NT2/D1 (cell line): ENCODE measurements at regions not wholly inside any gene's neighbourhood (a gene's known extent, or its start where the extent isn't known, plus 50 kb on each side); places are given as distances from the start of the nearest gene placed in this dataset.

Experiments
- DNase-seq: peaks from one replicate; pipeline ENCODE4 v3.0.0-alpha.2; 2011; ENCODE audit warnings: low read depth, low spot score
- H3K27me3 ChIP-seq: 2 replicates; pipeline ENCODE4 v1.6.0; 2011; ENCODE audit warnings: mild to moderate bottlenecking; ENCODE audit not compliant: insufficient read length, insufficient read depth
- H3K36me3 ChIP-seq: 2 replicates; pipeline ENCODE4 v1.6.1; 2011; ENCODE audit warnings: mild to moderate bottlenecking, low read length, mixed read lengths; ENCODE audit not compliant: insufficient read depth, insufficient read length
- H3K4me1 ChIP-seq: 2 replicates; pipeline ENCODE4 v1.5.1; 2011; ENCODE audit not compliant: insufficient read depth, insufficient read length
- H3K4me3 ChIP-seq: 2 replicates; pipeline ENCODE4 v1.5.1; 2011; ENCODE audit warnings: low read depth; ENCODE audit not compliant: insufficient read length
- H3K9ac ChIP-seq: 2 replicates; pipeline ENCODE4 v1.6.0; 2011; ENCODE audit warnings: low read depth; ENCODE audit not compliant: insufficient read length
- H3K9me3 ChIP-seq: 2 replicates; pipeline ENCODE4 v1.5.1; 2011; ENCODE audit warnings: mild to moderate bottlenecking, low read length; ENCODE audit not compliant: insufficient read depth
- SUZ12 ChIP-seq: IDR thresholded peaks from 2 replicates; pipeline ENCODE4 v1.6.1; 2011; ENCODE audit not compliant: insufficient read length, insufficient read depth; ENCODE audit errors: extremely low read depth
- YY1 ChIP-seq: IDR thresholded peaks from 2 replicates; pipeline ENCODE4 v1.6.1; 2011; ENCODE audit not compliant: insufficient read length, insufficient read depth
- ZNF274 ChIP-seq: IDR thresholded peaks from 2 replicates; pipeline ENCODE4 v1.6.1; 2011; ENCODE audit warnings: mild to moderate bottlenecking, low read depth, low read length

GRCh38 chr1:99532276-99532580 is 113.7 kb upstream of the PALMD start:
- H3K4me3 ChIP-seq = no peak overlapping the region
- TF ChIP-seq SUZ12 (no peak), ZNF274 (no peak), YY1 (no peak)
- H3K9ac ChIP-seq = no peak overlapping the region
- DNase-seq = no peak
- no peaks in the 10 kb centered on the region for H3K27me3 ChIP-seq
- no peaks in the 10 kb centered on the region for H3K9me3 ChIP-seq
- H3K4me1 ChIP-seq = no peaks in the 10 kb centered on the region
- no peaks in the 10 kb centered on the region for H3K36me3 ChIP-seq

- H3K4me1 ChIP-seq = no peaks in the 10 kb centered on the region
- DNase-seq = no peak
- no peaks in the 10 kb centered on the region for H3K27me3 ChIP-seq
- H3K9me3 ChIP-seq = no peaks in the 10 kb centered on the region
- H3K9ac ChIP-seq = no peak overlapping the region
- no peaks in the 10 kb centered on the region for H3K36me3 ChIP-seq
- TF ChIP-seq SUZ12 = no peak
- no peak for TF ChIP-seq ZNF274
- TF ChIP-seq YY1 = no peak
- no peak overlapping the region for H3K4me3 ChIP-seq
Measured at GRCh38 chr1:99533909-99534637, 111.8 kb upstream of the PALMD start.

GRCh38 chr1:99534638-99534930 is 111.3 kb upstream of the PALMD start:
- no peak for DNase-seq
- H3K27me3 ChIP-seq = no peaks in the 10 kb centered on the region
- H3K4me1 ChIP-seq = no peaks in the 10 kb centered on the region
- no peak overlapping the region for H3K9ac ChIP-seq
- no peaks in the 10 kb centered on the region for H3K9me3 ChIP-seq
- H3K36me3 ChIP-seq = no peaks in the 10 kb centered on the region
- no peak overlapping the region for H3K4me3 ChIP-seq
- TF ChIP-seq YY1 = no peak

GRCh38 chr1:99535470-99536164 is 110.3 kb upstream of the PALMD start:
- DNase-seq = no peak
- Histone ChIP-seq H3K27me3 (no peaks in the 10 kb centered on the region), H3K36me3 (no peaks in the 10 kb centered on the region)

GRCh38 chr1:99537886-99538617 is 107.9 kb upstream of the PALMD start:
- TF ChIP-seq SUZ12 = no peak
- TF ChIP-seq YY1 = no peak
- TF ChIP-seq ZNF274 = no peak
- H3K27me3 ChIP-seq = no peaks in the 10 kb centered on the region
- no peaks in the 10 kb centered on the region for H3K4me1 ChIP-seq
- no peaks in the 10 kb centered on the region for H3K36me3 ChIP-seq
- no peak for DNase-seq
- no peaks in the 10 kb centered on the region for H3K9me3 ChIP-seq
- H3K9ac ChIP-seq = no peak overlapping the region
- H3K4me3 ChIP-seq = no peak overlapping the region

More at GRCh38 chr1:99535470-99536164, 110.3 kb upstream of the PALMD start:
- Histone ChIP-seq H3K4me3 (no peak overlapping the region), H3K4me1 (no peaks in the 10 kb centered on the region), H3K9ac (no peak overlapping the region), H3K9me3 (no peaks in the 10 kb centered on the region)
- no peak for TF ChIP-seq SUZ12
- TF ChIP-seq YY1 = no peak
- no peak for TF ChIP-seq ZNF274

- DNase-seq = no peak
- H3K4me3 ChIP-seq = no peak overlapping the region
- H3K27me3 ChIP-seq = no peaks in the 10 kb centered on the region
- H3K4me1 ChIP-seq = no peaks in the 10 kb centered on the region
- TF ChIP-seq SUZ12 (no peak), YY1 (no peak), ZNF274 (no peak)
- H3K36me3 ChIP-seq = no peaks in the 10 kb centered on the region
- no peak overlapping the region for H3K9ac ChIP-seq
- H3K9me3 ChIP-seq = no peaks in the 10 kb centered on the region
Measured at GRCh38 chr1:99538618-99538956, 107.3 kb upstream of the PALMD start.

- H3K9me3 ChIP-seq = no peaks in the 10 kb centered on the region
- no peak for DNase-seq
- H3K4me3 ChIP-seq = no peak overlapping the region
- TF ChIP-seq YY1 = no peak
- no peaks in the 10 kb centered on the region for H3K27me3 ChIP-seq
- H3K4me1 ChIP-seq = no peaks in the 10 kb centered on the region
- no peak overlapping the region for H3K9ac ChIP-seq
- no peaks in the 10 kb centered on the region for H3K36me3 ChIP-seq
Measured at GRCh38 chr1:99539131-99539530, 106.8 kb upstream of the PALMD start.
